ENCODE measurements at regions not wholly inside any gene's neighbourhood (a gene's known extent, or its start where the extent isn't known, plus 50 kb on each side); places are given as distances from the start of the nearest gene placed in this dataset.

DNA sequence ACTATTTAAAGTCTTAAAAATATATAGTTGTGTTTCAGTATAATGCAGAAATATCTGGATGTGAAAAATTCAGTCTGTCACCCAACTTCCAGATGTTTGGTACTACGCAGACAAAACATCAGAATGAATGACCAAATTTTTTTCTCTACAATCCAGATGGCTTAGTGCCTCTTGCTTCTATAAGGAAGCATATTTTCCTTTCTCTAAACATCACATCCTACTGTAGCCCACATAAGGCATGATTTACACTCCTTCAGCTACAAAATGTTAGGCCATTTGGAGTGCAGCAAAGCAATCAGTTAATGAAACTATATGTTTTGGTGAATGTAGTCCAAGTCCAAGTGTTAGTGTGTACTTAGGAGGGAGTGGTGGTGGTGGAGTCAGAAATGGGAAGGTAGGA lies 162.9 kb upstream of the SIX2 start:
- TF ChIP-seq CTBP1 (IDR thresholded peaks at IDR 0.05; ENCODE audit: borderline replicate concordance) (no peak), BHLHE40 (IDR thresholded peaks at IDR 0.05; ENCODE audit: borderline replicate concordance) (no peak), SP1 (IDR thresholded peaks at IDR 0.05) (no peak), NFRKB (IDR thresholded peaks at IDR 0.05) (no peak), HDGF (IDR thresholded peaks at IDR 0.05; ENCODE audit: borderline replicate concordance) (no peak), ARNT (IDR thresholded peaks at IDR 0.05) (no peak), ELF4 (IDR thresholded peaks at IDR 0.05) (no peak), TARDBP (IDR thresholded peaks at IDR 0.05) (no peak), ZNF384 (IDR thresholded peaks at IDR 0.05) (no peak), FOXM1 (IDR thresholded peaks at IDR 0.05; ENCODE audit: borderline replicate concordance) (no peak), LEF1 (IDR thresholded peaks at IDR 0.05; ENCODE audit: borderline replicate concordance) (no peak), L3MBTL2 (conservative IDR thresholded peaks at IDR 0.05) (no peak), FOXA1 (IDR thresholded peaks at IDR 0.05) (no peak)
